ENCODE measurements at regions not wholly inside any gene's neighbourhood (a gene's known extent, or its start where the extent isn't known, plus 50 kb on each side); places are given as distances from the start of the nearest gene placed in this dataset.

DNA sequence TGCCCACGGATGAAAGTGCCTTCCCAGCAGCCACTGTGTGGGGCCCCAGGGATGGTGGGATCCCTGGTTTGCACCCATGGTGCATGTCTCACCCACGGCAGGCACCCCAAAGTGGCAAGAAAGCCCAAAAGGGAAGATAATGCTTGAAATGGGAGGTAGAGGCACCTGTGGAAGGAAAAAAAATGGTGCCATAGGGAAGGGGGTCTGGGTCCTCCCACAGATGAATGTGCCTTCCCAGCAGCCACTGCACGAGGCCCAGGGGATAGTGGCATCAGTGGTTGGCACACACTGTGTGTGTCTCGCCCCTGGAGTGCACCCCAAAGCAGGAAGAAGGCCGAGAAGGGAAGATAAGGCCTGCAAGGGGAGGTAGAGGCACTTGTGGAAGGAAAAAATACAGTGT is 264.2 kb downstream of the ALG10 start:
- Histone ChIP-seq H3K9me3 (ENCODE audit: low read length) (peaks cover 22% of the 10 kb centered on the region; the same call in 1 of the 2 replicates), H3K36me3 (replicated peaks in 1 of 2; ENCODE audit: control insufficient read depth in 1 of 2, insufficient read depth in 2 of 2, low read length in 2 of 2) (no peaks in the 10 kb centered on the region), H3K27me3 (ENCODE audit: control insufficient read depth in 1 of 2, insufficient read depth in 2 of 2, low read length in 2 of 2) (0 out of 5 replicates have a peak, but pooled peaks cover 0 to 1% of the 10 kb centered on the region in 2 experiments), H2AFZ (ENCODE audit: low read length) (no peak overlapping the region), H3K4me2 (ENCODE audit: low read depth, low read length) (no peak overlapping the region), H3K4me1 (ENCODE audit: insufficient read depth, low read length) (no peaks in the 10 kb centered on the region), H3K9ac (ENCODE audit: insufficient read depth, low read depth, low read length) (no peak overlapping the region), H3K4me3 (replicated peaks in 1 of 3; ENCODE audit: insufficient read depth in 1 of 3, low read depth in 2 of 3, low read length in 3 of 3) (no peak overlapping the region), H3K27ac (ENCODE audit: extremely low read length, insufficient read depth, low read length) (no peak overlapping the region), H3K79me2 (ENCODE audit: insufficient read depth, low read length) (no peaks in the 10 kb centered on the region), H4K20me1 (ENCODE audit: insufficient read depth, low read length) (no peaks in the 10 kb centered on the region)
- DNase-seq (ENCODE audit: low spot score) (no peak), ATAC-seq (no peak), FAIRE-seq (no peak)
- in situ Hi-C loops (cut with HindIII; ENCODE audit: extremely low pct_ligation_motif_present, low pct_unique_long_range_greater_than_20kb): no loop called here
- no peak for TF ChIP-seq RCOR2 (CRISPR knock-in tag; IDR thresholded peaks at IDR 0.05)
- no peak for TF ChIP-seq SPEN (CRISPR knock-in tag; IDR thresholded peaks at IDR 0.05; ENCODE audit: low read depth)
- no peak for TF ChIP-seq SP2 (CRISPR knock-in tag; IDR thresholded peaks at IDR 0.05)
- TF ChIP-seq TBX3 (IDR thresholded peaks at IDR 0.05; ENCODE audit: borderline replicate concordance): no peak
- TF ChIP-seq CBX2 (IDR thresholded peaks at IDR 0.05; ENCODE audit: low read depth, low read length): no peak
- TF ChIP-seq CBX2 (CRISPR knock-in tag; IDR thresholded peaks at IDR 0.05; ENCODE audit: low read depth): no peak
- no peak for TF ChIP-seq PHF8 (CRISPR knock-in tag; IDR thresholded peaks at IDR 0.05)
- no peak for TF ChIP-seq KDM1A (CRISPR knock-in tag; IDR thresholded peaks at IDR 0.05)
- no peak for TF ChIP-seq ZNF652 (CRISPR knock-in tag; IDR thresholded peaks at IDR 0.05; ENCODE audit: borderline replicate concordance, low read depth)
- TF ChIP-seq JARID2 (CRISPR knock-in tag; IDR thresholded peaks at IDR 0.05; ENCODE audit: insufficient replicate concordance): no peak
- TF ChIP-seq, protein P1, sequence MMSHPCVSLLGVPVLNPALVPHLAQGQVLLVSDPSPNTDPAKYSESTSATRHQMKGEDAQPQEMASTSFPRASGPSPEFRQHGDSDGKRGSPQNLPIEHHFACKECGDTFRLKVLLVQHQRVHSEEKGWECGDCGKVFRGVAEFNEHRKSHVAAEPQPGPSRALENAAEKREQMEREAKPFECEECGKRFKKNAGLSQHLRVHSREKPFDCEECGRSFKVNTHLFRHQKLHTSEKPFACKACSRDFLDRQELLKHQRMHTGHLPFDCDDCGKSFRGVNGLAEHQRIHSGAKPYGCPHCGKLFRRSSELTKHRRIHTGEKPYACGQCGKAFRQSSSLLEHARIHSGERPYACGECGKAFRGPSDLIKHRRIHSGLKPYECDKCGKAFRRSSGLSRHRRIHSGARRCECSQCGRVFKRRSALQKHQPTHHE (CRISPR knock-in tag; IDR thresholded peaks at IDR 0.05; ENCODE audit: borderline replicate concordance): no peak
- TF ChIP-seq ATF7 (IDR thresholded peaks at IDR 0.05): no peak
- TF ChIP-seq ATF7 (CRISPR knock-in tag; IDR thresholded peaks at IDR 0.05): no peak
- TF ChIP-seq CBX5 (CRISPR knock-in tag; IDR thresholded peaks at IDR 0.05; ENCODE audit: borderline replicate concordance): no peak
- no peak for TF ChIP-seq RBAK (CRISPR knock-in tag; IDR thresholded peaks at IDR 0.05)
- no peak for TF ChIP-seq ZNF724P (CRISPR knock-in tag; IDR thresholded peaks at IDR 0.05; ENCODE audit: borderline replicate concordance)
- no peak for TF ChIP-seq MAF1 (CRISPR knock-in tag; IDR thresholded peaks at IDR 0.05; ENCODE audit: borderline replicate concordance)
- TF ChIP-seq NR2F2 (IDR thresholded peaks at IDR 0.05; ENCODE audit: borderline replicate concordance, low read depth): no peak
- no peak for TF ChIP-seq ZFY (CRISPR knock-in tag; IDR thresholded peaks at IDR 0.05)
- no peak for TF ChIP-seq REL (CRISPR knock-in tag; conservative IDR thresholded peaks at IDR 0.05)
- TF ChIP-seq HNRNPH1 (optimal IDR thresholded peaks at IDR 0.05; ENCODE audit: low read depth, low read length): no peak
- 3% methylated on average over 5 of the region's 5 CpGs for WGBS (ENCODE audit: low lambda C conversion rate)
- POLR2A ChIA-PET: no interaction called here
- CTCF ChIA-PET (ENCODE audit: low intra/inter-chr PET ratio, low total read pairs): no interaction called here
- intact Hi-C loops (cut with micrococcal nuclease; ENCODE audit: unreplicated experiment): no loop called here
- BruUV-seq (replicated peaks): no TSS peak

All from HepG2 (cell line).